HG03045 (cell line): ENCODE measurements at regions not wholly inside any gene's neighbourhood (a gene's known extent, or its start where the extent isn't known, plus 50 kb on each side); places are given as distances from the start of the nearest gene placed in this dataset.
"Not testable (repeated sequence)": the region's sequence is repeated elsewhere in the genome, so short reads cannot be mapped to it uniquely, and the experiment has no call there.

ENCODE experiments used
- ATAC-seq: cut with Tn5 transposase; IDR thresholded peaks from one replicate; pipeline ENCODE4 v1.9.1; 2021; ENCODE audit warnings: mild to moderate bottlenecking, moderate library complexity; ENCODE audit not compliant: unreplicated experiment

GRCh38 chr11:38182126-38182866 lies 1584.3 kb upstream of the RAG2 start:
- ATAC-seq, result no peak

GRCh38 chr11:38176686-38177322 lies 1578.8 kb upstream of the RAG2 start:
- ATAC-seq, result no peak

GRCh38 chr11:38173676-38174075 lies 1575.6 kb upstream of the RAG2 start:
- no peak for ATAC-seq

- ATAC-seq, result no peak
These were observed 1571.2 kb upstream of the RAG2 start for GRCh38 chr11:38169286-38169685.

- no peak for ATAC-seq
These were observed 1565.5 kb upstream of the RAG2 start for GRCh38 chr11:38163526-38163925.

GRCh38 chr11:38160433-38160832 lies 1562.4 kb upstream of the RAG2 start:
- ATAC-seq, result no peak

GRCh38 chr11:38159038-38159437 lies 1561.0 kb upstream of the RAG2 start:
- ATAC-seq, result no peak

GRCh38 chr11:38156495-38157146 lies 1558.6 kb upstream of the RAG2 start:
- no peak for ATAC-seq

GRCh38 chr11:38155856-38156255 lies 1557.8 kb upstream of the RAG2 start:
- ATAC-seq, result no peak

GRCh38 chr11:38153985-38154384 lies 1555.9 kb upstream of the RAG2 start:
- ATAC-seq, result no peak

- no peak for ATAC-seq
These were observed 1545.8 kb upstream of the RAG2 start for GRCh38 chr11:38143852-38144251.

- ATAC-seq, result no peak
These were observed 1540.9 kb upstream of the RAG2 start for GRCh38 chr11:38138972-38139371.

GRCh38 chr11:38136887-38137286 lies 1538.9 kb upstream of the RAG2 start:
- ATAC-seq, result no peak

GRCh38 chr11:38131535-38131934 lies 1533.5 kb upstream of the RAG2 start:
- ATAC-seq, result no peak

- no peak for ATAC-seq
These were observed 1532.9 kb upstream of the RAG2 start for GRCh38 chr11:38130976-38131375.

GRCh38 chr11:38130514-38130913 lies 1532.5 kb upstream of the RAG2 start:
- no peak for ATAC-seq

- ATAC-seq, result no peak
These were observed 1525.6 kb upstream of the RAG2 start for GRCh38 chr11:38123673-38124072.

- not testable (repeated sequence) for ATAC-seq
These were observed 1518.6 kb upstream of the RAG2 start for GRCh38 chr11:38116616-38117015.

- ATAC-seq, result not testable (repeated sequence)
These were observed 1517.3 kb upstream of the RAG2 start for GRCh38 chr11:38115381-38115780.

GRCh38 chr11:38100836-38101462 lies 1502.9 kb upstream of the RAG2 start:
- ATAC-seq, result no peak

GRCh38 chr11:38095268-38095667 lies 1497.2 kb upstream of the RAG2 start:
- no peak for ATAC-seq

GRCh38 chr11:38089726-38090125 lies 1491.7 kb upstream of the RAG2 start:
- no peak for ATAC-seq
